ENCODE measurements at regions not wholly inside any gene's neighbourhood (a gene's known extent, or its start where the extent isn't known, plus 50 kb on each side); places are given as distances from the start of the nearest gene placed in this dataset.
"Not testable (repeated sequence)": the region's sequence is repeated elsewhere in the genome, so short reads cannot be mapped to it uniquely, and the experiment has no call there.

- intact Hi-C loops (cut with micrococcal nuclease), result no loop called here
Measured at GRCh38 chr18:57954935-57955334, 89.1 kb upstream of the NEDD4L start.

- intact Hi-C loops (cut with micrococcal nuclease), result no loop called here
Measured at GRCh38 chr18:57953883-57954282, 90.1 kb upstream of the NEDD4L start.

- intact Hi-C loops (cut with micrococcal nuclease), result no loop called here
Measured at GRCh38 chr18:57951999-57952774, 91.8 kb upstream of the NEDD4L start.

GRCh38 chr18:57951117-57951796, 92.8 kb upstream of the NEDD4L start:
- intact Hi-C loops (cut with micrococcal nuclease), result no loop called here

- intact Hi-C loops (cut with micrococcal nuclease), result no loop called here
Measured at GRCh38 chr18:57950542-57950941, 93.5 kb upstream of the NEDD4L start.

GRCh38 chr18:57949335-57949734, 94.7 kb upstream of the NEDD4L start:
- intact Hi-C loops (cut with micrococcal nuclease), result not testable (repeated sequence)

GRCh38 chr18:57947117-57947516, 96.9 kb upstream of the NEDD4L start:
- intact Hi-C loops (cut with micrococcal nuclease), result no loop called here

GRCh38 chr18:57943723-57944122, 100.3 kb upstream of the NEDD4L start:
- intact Hi-C loops (cut with micrococcal nuclease), result no loop called here

DNA sequence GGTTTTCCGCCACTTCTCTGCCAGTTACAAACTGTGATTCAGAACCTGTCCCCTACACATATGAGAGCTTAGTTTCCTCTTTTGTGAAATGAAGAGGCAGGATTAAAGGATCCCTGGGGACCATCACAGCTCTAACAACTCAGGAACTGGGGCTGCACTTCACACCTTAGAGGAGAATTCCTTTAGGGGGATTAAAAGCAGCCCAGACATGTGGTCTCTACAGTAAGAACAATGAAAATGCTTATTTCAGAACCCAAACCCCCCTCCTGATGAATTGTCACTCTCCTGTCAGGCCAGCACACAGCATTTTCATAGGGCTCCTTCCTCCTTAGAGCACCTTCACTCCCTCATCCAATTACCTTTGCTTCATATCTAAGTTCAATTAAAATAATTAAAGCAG, 101.5 kb upstream of the NEDD4L start:
- intact Hi-C loops (cut with micrococcal nuclease), result no loop called here

GRCh38 chr18:57941841-57942489, 102.1 kb upstream of the NEDD4L start:
- intact Hi-C loops (cut with micrococcal nuclease), result no loop called here

GRCh38 chr18:57940166-57940660, 103.8 kb upstream of the NEDD4L start:
- intact Hi-C loops (cut with micrococcal nuclease), result no loop called here

DNA sequence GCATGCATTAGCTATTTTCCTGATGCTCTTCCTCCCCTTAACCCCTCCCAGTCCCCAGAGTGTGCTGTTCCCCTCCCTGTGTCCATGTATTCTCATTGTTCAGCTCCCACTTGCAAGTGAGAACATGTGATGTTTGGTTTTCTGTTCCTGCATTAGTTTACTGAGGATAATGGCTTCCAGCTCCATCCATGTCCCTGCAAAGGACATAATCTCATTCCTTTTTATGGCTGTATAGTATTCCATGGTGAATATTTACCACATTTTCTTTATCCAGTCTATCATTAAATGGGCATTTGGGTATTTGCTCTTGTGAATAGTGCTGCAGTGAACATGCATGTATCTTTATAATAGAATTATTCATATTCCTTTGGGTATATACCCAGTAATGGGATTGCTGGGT, 109.7 kb upstream of the NEDD4L start:
- intact Hi-C loops (cut with micrococcal nuclease), result not testable (repeated sequence)

- intact Hi-C loops (cut with micrococcal nuclease), result no loop called here
Measured at GRCh38 chr18:57931038-57931437, 113.0 kb upstream of the NEDD4L start.

DNA sequence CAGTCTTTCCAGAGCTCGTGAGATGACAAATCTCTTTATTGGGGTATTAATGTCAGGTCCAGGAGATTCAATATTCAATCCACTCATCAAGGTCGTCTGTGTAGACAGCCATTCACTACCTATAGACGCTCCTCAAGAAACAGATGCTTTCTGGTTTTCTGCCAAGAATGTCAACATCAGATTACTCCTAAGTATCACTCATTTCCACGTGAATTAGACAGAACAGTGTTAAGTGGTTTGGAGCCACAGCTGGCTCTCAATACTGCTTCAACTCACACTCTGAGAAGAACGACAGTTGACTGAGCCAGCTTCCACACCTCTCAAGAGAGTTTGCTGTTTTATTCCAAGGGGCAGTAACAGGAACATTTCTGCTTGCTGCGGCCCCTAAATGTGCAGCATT, 113.5 kb upstream of the NEDD4L start:
- intact Hi-C loops (cut with micrococcal nuclease), result no loop called here

GRCh38 chr18:57929922-57930321, 114.1 kb upstream of the NEDD4L start:
- intact Hi-C loops (cut with micrococcal nuclease), result no loop called here

DNA sequence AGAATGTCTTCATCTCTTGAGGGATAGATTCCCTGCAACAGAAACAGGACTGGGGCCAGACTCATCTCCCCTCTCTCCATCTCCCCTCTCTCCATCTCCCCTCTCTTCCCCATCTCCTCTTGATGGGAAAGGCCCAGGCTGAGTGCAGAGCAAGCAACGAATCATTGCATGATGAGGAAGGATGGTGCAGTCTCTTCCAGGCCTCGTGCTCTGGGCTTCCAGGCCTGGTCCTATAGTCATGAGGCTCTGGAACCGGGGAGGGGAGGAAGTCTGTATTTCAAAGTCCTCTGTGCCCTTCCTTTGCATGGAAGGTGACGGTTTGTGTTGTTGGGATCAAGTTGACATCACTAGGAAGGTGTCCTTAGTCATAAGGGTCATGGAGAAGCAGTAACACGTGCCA, 115.6 kb upstream of the NEDD4L start:
- intact Hi-C loops (cut with micrococcal nuclease), result no loop called here

DNA sequence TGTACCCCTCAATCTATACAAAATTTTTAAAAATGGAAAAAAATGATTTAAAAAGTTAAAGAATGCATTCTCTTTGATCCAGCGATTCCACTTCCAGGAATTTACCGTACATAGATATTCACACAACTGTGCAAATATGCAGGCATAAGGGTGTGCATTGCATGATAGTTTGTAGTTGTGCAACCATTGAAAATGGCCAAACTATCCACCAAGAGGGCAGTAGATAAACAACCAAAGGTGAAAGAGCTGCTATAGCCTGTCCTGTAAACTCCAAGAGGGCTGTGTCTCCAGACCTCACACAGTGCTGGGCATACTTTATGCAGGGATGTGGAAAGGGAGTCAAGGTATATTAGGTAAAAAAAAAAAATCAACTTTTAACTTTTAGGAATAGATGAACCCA, 116.5 kb upstream of the NEDD4L start:
- intact Hi-C loops (cut with micrococcal nuclease), result no loop called here

- intact Hi-C loops (cut with micrococcal nuclease), result no loop called here
Measured at GRCh38 chr18:57925706-57926105, 118.3 kb upstream of the NEDD4L start.

GRCh38 chr18:57923611-57924010, 120.4 kb upstream of the NEDD4L start:
- intact Hi-C loops (cut with micrococcal nuclease), result no loop called here

GRCh38 chr18:57922885-57923284, 119.8 kb upstream of the ATP8B1 start:
- intact Hi-C loops (cut with micrococcal nuclease), result no loop called here

- intact Hi-C loops (cut with micrococcal nuclease), result no loop called here
Measured at GRCh38 chr18:57921708-57922107, 118.6 kb upstream of the ATP8B1 start.

- intact Hi-C loops (cut with micrococcal nuclease), result no loop called here
Measured at GRCh38 chr18:57920036-57920435, 116.9 kb upstream of the ATP8B1 start.
